Activated T-cell treated with anti-CD3 and anti-CD28 coated beads for 48 hours (primary cell): ENCODE measurements at regions not wholly inside any gene's neighbourhood (a gene's known extent, or its start where the extent isn't known, plus 50 kb on each side); places are given as distances from the start of the nearest gene placed in this dataset.
"Not testable (repeated sequence)": the region's sequence is repeated elsewhere in the genome, so short reads cannot be mapped to it uniquely, and the experiment has no call there.

Source experiments
- DNase-seq: peaks from one replicate; pipeline ENCODE4 v3.0.0-alpha.2; 2020; ENCODE audit warnings: low read depth

- no peak for DNase-seq
Measured at GRCh38 chr15:26125664-26126063, 262.5 kb upstream of the ATP10A start.

- no peak for DNase-seq
Measured at GRCh38 chr15:26119322-26119721, 256.2 kb upstream of the ATP10A start.

DNA sequence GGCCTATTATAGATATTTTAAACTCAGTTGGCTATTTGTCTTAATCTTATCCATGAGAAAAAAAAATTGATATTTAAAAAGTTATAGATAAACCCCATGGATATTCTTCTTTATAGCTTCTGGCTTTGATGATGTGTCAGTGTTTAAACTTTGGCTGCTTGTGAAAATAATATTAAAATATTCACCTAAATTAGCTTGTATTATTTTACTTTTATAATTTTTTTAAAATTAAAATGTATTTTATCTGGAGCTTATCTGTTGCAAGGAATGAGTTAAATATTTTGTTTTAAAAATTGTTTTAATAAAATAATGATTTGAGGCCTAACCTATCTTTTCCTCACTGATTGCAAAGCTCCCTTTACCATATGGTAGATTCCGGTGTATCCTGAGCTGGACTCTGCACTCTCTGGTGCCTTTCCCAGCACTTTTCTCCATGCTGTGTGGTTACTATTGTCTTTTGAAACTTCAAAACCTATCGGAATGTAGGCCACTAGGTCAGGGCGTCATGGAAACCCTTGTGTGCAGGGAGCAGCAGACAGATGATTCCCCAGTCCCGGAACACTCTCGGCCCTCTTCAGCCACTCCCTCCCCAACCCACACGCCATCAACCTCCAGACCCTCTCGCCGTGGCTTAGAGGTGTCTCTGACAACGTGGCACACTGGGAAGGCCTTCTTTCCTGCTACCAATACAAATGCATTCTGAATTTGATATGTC lies 252.3 kb upstream of the ATP10A start:
- no peak for DNase-seq

DNA sequence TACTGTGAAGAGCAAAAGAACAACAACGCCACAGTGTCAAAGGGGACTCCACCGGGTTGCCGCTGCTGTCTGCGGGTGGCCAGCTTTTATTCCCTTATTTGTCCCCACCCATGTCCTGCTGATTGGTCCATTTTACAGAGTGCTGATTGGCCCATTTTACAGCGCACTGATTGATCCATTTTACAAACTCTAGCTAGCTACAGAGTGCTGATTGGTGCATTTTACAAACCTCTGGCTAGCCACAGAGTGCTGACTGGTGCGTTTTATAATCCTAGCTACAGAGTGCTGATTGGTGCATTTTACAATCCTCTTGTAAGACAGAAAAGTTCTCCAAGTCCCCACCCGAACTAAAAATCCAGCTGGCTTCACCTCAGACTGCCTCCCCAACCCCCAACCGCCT lies 251.0 kb upstream of the ATP10A start:
- not testable (repeated sequence) for DNase-seq

- DNase-seq = no peak
Measured at GRCh38 chr15:26113296-26113695, 250.2 kb upstream of the ATP10A start.

DNA sequence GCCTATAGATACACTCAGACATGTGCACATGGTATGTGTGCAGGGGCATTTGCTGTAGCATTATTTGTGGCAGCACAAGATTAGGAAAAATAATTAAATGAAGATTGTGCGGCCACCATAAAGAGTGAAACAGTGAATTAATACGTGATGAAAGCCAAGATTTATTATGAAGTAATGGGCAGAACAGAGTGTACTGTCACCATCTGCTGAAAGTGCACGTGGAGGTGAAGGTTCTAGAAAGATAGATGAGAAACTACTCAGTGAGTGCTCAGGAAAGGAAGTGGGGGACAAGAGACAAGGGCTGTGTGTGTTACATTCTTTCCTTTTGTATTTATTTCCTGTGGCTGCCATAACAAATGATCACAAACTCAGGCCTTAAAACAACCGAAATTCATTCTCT lies 246.1 kb upstream of the ATP10A start:
- no peak for DNase-seq

GRCh38 chr15:26106556-26106955 lies 243.4 kb upstream of the ATP10A start:
- DNase-seq = no peak

DNA sequence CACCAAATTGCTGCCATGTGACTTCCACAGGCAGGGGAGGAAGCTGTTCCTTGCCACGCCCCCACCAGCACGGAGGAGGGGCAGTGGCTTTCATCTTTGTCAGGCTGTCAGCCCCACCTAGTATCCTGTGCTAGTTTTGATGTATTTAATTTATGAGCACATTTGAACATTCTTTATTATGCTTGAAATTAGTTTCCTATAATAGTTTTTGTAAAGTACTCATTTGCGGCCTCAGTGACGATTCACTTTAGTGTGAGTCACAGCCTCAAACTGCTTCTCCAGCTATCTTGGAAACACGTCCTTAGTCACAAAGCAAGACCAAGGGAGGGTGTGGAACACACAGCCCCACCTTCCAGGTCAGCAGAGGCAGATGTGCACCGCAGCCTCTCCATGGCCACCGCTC lies 239.9 kb upstream of the ATP10A start:
- no peak for DNase-seq

- no peak for DNase-seq
Measured at GRCh38 chr15:26102365-26102764, 239.2 kb upstream of the ATP10A start.

DNA sequence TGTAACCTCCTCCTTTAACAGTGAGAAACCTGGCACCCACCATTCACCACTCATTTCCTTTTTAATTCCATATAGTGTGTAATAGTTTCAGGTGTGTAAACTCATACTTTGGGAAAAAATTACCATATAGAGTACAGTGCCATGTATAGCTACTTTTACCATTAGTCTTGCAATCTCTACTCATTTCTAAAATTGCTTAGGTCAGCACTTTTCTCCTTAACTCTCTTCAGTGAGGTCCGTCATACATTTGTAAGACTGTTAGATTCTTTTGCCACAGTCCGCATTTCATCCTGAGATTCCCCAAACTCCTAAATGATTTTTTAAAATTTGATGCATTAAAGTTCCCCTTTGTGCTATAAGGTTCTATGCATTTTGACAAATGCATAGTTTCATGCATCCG lies 238.3 kb upstream of the ATP10A start:
- DNase-seq = no peak

- no peak for DNase-seq
Measured at GRCh38 chr15:26098801-26099200, 235.7 kb upstream of the ATP10A start.

- no peak for DNase-seq
Measured at GRCh38 chr15:26097216-26097615, 234.1 kb upstream of the ATP10A start.

DNA sequence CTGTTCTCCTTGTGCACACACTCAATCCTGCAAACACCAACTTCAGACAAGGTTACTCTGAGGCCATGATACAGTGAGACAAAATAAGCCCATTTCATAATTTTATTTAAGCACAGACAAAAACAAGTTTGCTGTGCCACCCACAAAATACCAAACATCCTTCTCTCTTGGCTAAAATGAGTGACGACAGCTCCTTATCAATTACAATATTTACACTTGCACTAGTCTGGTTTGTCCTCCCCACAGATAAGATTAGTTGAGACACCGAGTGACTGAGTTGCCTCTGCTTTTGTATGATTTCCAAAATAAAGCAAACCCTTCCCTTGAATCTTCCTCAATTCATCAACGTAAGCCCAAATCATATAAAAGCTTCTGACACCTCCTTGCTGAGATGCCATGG lies 233.5 kb upstream of the ATP10A start:
- DNase-seq = no peak

DNA sequence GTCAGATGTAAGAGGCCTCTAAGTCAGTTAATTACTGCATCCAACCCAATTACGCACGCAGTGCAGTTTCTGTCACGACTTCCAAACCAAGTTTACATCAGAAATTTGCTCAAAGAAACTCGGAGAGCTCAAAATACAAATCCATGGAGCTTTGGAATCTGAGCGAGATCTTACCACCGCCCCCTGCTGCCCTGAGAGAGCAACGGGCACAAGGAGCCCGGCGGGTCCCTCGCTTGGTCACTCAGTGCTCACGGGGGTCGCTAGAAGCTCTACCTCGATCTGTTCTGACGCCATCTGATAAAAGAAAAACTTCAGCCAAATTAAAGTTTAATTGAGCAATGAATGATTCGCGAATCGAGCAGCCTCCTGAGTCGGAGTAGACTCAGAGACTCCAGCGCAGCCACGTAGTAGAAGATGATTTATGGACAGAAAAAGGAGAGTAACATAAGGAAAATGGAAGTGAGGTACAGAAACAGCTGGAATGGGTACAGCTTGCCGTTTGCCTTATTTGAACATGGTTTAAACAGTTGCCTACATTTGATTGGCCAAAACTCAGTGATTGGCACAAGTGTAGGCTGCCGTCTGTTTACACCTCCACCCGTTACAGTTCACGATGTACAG lies 232.7 kb upstream of the ATP10A start:
- DNase-seq = no peak

- no peak for DNase-seq
Measured at GRCh38 chr15:26091184-26091583, 228.1 kb upstream of the ATP10A start.

DNA sequence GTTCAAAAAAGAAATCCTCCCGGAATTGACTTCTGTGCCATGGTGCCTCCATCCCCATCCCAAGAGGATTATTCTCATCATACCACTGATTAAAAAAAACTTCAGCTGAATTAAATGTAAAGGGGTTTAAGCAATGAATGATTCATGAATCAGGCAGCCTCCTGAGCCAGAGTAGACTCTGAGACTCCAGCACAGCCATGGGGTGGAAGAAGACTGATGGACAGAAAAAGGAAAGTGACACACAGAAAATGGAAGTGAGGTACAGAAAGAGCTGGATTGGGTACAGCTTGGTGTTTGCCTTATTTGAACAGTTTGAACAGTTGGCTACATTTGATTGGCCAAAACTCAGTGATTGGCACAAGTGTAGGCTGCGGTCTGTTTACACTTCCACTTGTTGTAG lies 224.8 kb upstream of the ATP10A start:
- DNase-seq = no peak

DNA sequence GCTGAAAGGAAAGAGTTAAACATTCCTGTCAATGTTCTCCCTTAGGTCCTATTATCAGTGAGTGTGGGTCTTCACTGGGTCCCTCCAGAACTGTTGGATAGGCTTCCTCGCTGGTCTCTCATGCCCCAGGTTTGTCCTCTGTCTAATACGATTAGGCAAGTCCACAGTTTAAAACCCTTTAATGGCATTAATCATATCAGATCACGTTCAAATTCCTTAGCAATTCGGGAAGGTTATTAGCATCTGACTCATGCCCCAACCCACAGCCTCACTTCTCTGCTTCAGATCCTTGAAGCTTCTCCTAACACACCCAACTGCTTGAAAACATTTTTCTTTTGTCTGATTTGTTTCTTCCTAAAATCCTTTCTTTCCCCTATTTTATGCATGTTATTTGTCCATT lies 224.3 kb upstream of the ATP10A start:
- no peak for DNase-seq

DNA sequence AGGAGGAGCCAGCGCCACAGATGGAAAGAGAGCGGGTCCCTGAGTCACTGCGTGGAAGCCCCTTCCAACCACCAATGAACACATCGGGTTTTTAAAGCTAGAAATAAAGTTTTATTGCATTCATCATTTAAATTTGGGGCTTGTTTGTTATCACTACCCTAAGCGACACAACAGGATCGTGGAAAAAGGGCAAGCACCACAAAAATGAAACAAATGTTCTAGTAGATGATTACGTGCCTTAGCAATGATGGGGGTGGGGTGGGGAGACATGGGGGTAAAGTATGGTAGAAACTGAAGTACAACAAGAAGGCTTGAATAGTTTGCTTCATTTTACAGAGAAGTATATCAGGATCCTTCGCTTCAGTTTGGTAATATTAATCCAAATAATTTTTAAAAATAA lies 221.6 kb upstream of the ATP10A start:
- DNase-seq = no peak

DNA sequence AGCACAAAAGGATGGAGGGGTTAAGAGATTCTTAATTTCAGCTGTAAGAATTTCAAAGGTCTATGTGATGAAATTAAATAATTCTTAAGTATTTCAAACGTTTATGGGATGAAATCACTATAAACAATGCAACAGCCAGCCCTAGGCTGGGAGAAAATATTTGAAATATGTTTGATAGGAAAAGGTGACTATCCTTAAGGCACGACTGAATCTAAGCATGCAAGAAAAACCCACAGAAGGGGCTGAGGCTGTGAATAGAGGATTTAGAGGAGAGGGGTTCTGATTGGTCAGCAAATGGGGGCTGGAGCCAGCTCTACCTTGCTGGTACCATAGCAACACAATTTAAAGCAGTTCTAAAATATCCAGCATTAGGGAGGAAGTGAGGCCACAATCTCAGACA lies 220.8 kb upstream of the ATP10A start:
- no peak for DNase-seq

DNA sequence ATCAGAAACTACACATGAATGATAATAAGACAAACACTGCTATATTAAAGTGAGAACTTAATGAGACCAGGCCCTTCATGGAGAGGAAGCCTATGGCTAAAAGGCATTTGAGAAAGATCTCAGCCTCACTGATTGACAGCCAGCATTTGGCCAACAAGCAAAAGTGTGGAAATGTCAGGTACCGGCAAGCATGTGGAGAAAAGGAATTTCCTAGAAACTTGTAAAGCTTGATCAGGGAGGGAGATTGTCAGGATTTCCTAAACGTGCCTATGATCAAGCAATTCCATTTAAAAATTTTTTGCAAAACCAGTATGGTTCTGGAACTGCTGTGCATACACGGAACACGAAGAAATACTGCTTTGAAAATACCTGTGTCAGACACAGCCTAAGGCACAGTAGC lies 220.3 kb upstream of the ATP10A start:
- no peak for DNase-seq

DNA sequence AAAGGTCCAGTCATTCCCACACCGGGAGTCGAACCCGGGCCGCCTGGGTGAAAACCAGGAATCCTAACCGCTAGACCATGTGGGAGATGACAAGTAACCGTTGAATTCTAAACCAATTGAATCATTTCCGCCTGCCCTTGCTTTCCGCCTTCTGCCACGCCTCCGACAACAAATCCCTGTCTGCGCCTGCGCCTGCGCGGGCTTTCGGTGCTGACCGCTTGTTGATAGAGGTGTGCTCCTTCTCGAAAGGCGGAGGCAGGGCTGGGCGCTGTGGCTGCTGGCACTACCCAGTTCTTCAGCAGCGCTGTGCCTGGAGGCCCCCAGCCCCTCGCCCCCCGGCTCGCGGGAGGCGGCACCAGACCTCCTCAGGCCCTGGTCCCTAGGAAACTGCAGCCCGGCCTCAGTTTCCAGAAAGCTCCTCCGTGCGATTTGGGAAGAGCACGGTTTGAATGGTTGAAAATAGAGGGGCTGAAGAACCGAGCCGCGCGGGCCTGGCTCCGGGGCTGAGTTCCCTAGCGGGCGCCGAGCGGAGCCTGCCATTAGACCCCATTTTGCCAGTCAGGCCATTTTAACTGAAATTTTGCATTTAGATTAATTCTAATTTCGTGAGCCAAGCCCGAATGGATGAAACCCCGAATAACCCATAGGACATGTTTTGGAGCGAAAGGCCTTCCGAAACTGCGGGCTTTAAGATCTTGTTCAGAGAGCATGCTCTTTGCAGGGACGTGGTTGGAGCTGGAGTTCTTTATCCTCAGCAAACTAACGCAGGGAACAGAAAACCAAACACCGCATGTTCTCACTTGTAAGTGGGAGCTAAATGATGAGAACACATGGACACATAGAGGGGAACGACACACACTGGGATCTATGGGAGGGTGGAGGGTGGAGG lies 219.3 kb upstream of the ATP10A start:
- DNase-seq = peak; percentile 90

- no peak for DNase-seq
Measured at GRCh38 chr15:26081758-26082220, 218.7 kb upstream of the ATP10A start.

DNA sequence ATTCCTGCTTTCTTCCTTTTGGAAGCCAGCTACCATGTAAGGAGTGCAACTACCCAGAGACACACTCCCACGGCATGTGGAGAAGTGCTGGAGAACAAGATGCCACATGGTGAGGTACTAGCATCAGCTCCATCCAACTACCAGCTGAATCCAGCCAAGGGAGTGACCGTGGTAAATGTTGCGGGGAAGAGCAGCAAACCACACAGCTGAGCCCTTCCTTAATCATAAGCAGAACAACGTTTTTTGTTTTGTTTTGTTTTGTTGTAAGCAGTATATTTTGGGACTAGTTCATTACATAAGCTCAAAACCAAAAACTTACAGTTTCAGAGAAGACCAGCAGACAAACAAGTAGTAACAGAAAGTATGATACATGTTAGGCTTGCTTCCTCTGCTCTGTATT lies 212.6 kb upstream of the ATP10A start:
- DNase-seq = no peak
